ENCODE measurements at regions not wholly inside any gene's neighbourhood (a gene's known extent, or its start where the extent isn't known, plus 50 kb on each side); places are given as distances from the start of the nearest gene placed in this dataset.

- TF ChIP-seq, protein P1, sequence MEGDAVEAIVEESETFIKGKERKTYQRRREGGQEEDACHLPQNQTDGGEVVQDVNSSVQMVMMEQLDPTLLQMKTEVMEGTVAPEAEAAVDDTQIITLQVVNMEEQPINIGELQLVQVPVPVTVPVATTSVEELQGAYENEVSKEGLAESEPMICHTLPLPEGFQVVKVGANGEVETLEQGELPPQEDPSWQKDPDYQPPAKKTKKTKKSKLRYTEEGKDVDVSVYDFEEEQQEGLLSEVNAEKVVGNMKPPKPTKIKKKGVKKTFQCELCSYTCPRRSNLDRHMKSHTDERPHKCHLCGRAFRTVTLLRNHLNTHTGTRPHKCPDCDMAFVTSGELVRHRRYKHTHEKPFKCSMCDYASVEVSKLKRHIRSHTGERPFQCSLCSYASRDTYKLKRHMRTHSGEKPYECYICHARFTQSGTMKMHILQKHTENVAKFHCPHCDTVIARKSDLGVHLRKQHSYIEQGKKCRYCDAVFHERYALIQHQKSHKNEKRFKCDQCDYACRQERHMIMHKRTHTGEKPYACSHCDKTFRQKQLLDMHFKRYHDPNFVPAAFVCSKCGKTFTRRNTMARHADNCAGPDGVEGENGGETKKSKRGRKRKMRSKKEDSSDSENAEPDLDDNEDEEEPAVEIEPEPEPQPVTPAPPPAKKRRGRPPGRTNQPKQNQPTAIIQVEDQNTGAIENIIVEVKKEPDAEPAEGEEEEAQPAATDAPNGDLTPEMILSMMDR (IDR thresholded peaks at IDR 0.05): no peak
- TF ChIP-seq POLR2A (IDR thresholded peaks at IDR 0.05) (no peak), POLR2AphosphoS5 (IDR thresholded peaks at IDR 0.05) (no peak), EP300 (IDR thresholded peaks at IDR 0.05) (no peak)
Measured at GRCh38 chr2:216916956-216917650, 57.2 kb upstream of the TNP1 start.
